ENCODE measurements at regions not wholly inside any gene's neighbourhood (a gene's known extent, or its start where the extent isn't known, plus 50 kb on each side); places are given as distances from the start of the nearest gene placed in this dataset.

DNA sequence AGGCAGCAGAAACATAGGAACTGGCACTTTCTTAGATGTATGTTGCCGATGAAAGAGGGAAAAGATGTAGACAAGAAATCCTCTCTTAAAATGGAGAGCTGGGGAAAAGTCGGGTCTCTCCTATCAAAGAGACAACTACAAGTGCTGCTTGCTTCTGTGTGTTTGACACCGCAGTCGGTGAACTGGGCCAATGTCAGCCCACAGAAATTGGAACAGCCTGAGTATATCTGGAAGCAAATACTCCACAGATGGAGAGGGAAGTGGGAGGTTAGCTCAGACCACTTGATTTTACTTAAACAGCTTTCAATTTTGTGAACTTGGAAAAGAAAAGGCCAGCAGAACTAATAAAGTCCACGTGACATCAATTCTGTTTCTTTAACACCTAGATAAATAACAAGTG is 230.9 kb upstream of the FAT1 start:
- H3K27me3 ChIP-seq (replicated peaks): no peaks in the 10 kb centered on the region
- H3K36me3 ChIP-seq (replicated peaks): no peaks in the 10 kb centered on the region
- H3K27ac ChIP-seq: no peak overlapping the region
- no peak for DNase-seq
- TF ChIP-seq, protein P1, sequence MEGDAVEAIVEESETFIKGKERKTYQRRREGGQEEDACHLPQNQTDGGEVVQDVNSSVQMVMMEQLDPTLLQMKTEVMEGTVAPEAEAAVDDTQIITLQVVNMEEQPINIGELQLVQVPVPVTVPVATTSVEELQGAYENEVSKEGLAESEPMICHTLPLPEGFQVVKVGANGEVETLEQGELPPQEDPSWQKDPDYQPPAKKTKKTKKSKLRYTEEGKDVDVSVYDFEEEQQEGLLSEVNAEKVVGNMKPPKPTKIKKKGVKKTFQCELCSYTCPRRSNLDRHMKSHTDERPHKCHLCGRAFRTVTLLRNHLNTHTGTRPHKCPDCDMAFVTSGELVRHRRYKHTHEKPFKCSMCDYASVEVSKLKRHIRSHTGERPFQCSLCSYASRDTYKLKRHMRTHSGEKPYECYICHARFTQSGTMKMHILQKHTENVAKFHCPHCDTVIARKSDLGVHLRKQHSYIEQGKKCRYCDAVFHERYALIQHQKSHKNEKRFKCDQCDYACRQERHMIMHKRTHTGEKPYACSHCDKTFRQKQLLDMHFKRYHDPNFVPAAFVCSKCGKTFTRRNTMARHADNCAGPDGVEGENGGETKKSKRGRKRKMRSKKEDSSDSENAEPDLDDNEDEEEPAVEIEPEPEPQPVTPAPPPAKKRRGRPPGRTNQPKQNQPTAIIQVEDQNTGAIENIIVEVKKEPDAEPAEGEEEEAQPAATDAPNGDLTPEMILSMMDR (IDR thresholded peaks at IDR 0.05; ENCODE audit: low read depth, low read length, missing control alignments): no peak
- in situ Hi-C loops (cut with HindIII; ENCODE audit: low pct_ligation_motif_present, low sequenced_read_pairs): no loop called here
- H3K4me3 ChIP-seq (ENCODE audit: low read depth, low read length): no peak overlapping the region

DNA sequence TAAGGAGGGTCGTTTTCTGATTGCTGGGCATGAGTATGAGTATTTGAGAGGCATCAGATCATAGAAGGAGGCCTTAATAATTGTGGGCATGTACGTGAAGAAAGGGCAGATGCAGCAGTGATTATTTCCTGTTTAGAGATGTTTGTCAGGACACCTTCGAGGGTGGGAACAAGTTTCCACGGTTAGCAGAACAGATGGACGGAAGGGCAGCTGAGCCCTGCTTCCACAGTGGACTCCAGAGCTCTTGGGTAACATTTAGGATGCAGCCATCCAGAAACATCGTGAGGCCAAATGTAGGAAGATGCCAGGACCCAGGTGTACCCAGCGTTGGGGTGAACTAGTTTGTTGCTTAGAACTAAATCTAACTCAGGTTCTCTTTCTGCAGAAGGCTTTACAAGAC is 231.3 kb upstream of the FAT1 start:
- no peaks in the 10 kb centered on the region for H3K27me3 ChIP-seq (replicated peaks)
- in situ Hi-C loops (cut with HindIII; ENCODE audit: low pct_ligation_motif_present, low sequenced_read_pairs): no loop called here
- no peaks in the 10 kb centered on the region for H3K36me3 ChIP-seq (replicated peaks)
- H3K4me3 ChIP-seq (ENCODE audit: low read depth, low read length): no peak overlapping the region
- H3K27ac ChIP-seq: no peak overlapping the region
- TF ChIP-seq, protein P1 (IDR thresholded peaks at IDR 0.05; ENCODE audit: low read depth, low read length, missing control alignments): no peak
- DNase-seq: no peak

DNA sequence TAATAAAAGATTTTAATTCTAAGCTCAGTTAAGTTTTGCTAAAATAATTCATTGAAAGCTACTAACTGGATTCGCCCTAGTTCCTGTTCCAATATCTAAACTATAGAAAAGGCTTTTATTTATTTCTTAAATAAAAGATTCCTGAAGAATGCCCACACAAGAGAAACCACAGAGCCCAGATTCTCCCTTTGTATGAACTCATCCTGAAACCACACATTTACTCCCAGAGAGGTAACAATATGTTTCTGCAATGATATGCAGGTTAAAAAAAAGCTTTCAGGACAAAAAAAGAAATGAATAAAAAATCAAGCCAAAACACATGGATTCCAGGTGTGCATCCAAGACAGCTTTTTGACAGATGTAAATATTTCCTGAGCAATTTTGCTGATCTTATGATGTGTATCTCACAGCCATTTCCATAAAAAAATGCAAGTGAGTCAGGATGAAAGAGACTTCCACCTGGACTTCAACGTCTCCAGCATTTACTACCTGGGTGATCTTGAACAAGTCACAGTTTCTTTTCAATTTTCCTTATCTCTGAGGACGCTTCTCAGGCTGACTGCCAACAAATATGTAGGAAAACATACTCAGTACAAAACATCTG is 234.4 kb upstream of the FAT1 start:
- Histone ChIP-seq H3K27me3 (replicated peaks) (no peaks in the 10 kb centered on the region), H3K36me3 (replicated peaks) (no peaks in the 10 kb centered on the region), H3K27ac (no peak overlapping the region), H3K4me3 (ENCODE audit: low read depth, low read length) (no peak overlapping the region)
- TF ChIP-seq, protein P1 (IDR thresholded peaks at IDR 0.05; ENCODE audit: low read depth, low read length, missing control alignments): no peak
- in situ Hi-C loops (cut with HindIII; ENCODE audit: low pct_ligation_motif_present, low sequenced_read_pairs): no loop called here
- no peak for DNase-seq

DNA sequence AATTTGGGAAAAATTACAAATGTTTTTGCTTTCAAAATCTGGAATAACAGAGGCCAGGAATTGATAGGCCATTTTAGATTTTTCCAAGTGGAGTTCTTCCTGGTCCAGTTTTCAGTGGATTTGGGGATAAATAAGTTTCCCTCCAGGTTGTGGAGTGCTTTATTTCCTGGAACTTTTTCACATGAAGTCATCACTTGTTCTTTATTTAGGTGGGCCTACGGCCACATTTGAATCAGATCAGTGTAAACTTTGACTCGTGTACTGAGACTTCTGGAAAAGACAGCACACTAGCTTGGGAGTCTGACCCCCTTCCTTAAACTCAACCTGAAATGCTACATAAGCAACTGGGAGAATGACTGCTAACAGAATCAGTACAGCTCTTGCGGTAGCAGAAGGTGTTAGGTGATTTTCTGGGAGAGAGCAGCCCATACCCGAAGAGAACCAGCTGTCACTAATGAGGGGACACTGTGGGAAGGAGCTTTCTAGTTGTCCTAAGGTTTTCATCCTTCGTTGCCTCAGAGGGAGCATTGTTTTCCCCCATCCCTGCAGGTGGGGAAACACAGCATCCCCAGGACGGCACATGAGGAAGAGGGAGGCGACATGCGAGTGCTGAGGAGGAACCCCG is 235.2 kb upstream of the FAT1 start:
- no peak for DNase-seq
- in situ Hi-C loops (cut with HindIII; ENCODE audit: low pct_ligation_motif_present, low sequenced_read_pairs): no loop called here
- Histone ChIP-seq H3K27me3 (replicated peaks) (no peaks in the 10 kb centered on the region), H3K27ac (no peak overlapping the region), H3K4me3 (ENCODE audit: low read depth, low read length) (no peak overlapping the region), H3K36me3 (replicated peaks) (no peaks in the 10 kb centered on the region)
- TF ChIP-seq, protein P1 (IDR thresholded peaks at IDR 0.05; ENCODE audit: low read depth, low read length, missing control alignments): no peak

DNA sequence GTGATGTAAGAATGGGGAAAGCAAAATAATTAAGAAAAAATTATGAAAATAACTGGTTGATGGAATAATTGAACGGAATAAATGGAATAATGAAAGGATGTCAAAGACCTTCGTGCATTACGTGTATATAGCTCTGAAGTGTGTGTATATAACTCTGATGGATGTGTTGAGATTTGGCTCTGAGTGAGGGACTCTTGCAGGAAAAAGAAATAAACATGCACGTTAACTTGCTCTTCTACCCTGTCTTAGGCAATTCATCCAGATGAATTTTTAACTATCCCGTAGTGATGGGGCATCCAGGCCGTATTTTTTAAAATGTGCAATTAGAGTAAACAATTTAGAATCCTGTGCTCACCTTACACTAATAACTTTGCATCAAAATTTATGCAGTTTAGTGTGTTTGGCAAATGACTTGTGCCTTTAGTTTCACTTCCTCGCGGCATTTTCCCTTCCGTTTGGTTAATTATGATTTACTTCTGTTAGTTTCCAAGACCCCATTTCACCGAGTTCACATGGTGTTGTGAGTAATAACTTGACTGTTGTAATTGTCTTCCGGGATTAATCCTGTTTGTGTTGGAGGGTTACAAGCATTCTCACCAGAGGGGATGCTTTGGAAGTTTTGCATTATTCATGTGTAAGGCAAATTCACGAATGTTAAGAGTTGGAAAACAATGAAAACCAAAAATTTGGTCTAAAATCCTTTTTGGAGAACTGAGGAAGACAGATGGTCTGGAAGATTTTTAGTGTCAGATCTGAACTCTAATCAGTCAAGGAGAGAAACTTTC is 256.5 kb upstream of the FAT1 start:
- H3K36me3 ChIP-seq (replicated peaks): no peaks in the 10 kb centered on the region
- no peak for DNase-seq
- H3K27ac ChIP-seq: no peak overlapping the region
- in situ Hi-C loops (cut with HindIII; ENCODE audit: low pct_ligation_motif_present, low sequenced_read_pairs): no loop called here
- H3K4me3 ChIP-seq (ENCODE audit: low read depth, low read length): no peak overlapping the region
- no peaks in the 10 kb centered on the region for H3K27me3 ChIP-seq (replicated peaks)
- TF ChIP-seq, protein P1 (IDR thresholded peaks at IDR 0.05; ENCODE audit: low read depth, low read length, missing control alignments): no peak
